Lower lobe of right lung (tissue), 2 donors: ENCODE measurements at regions not wholly inside any gene's neighbourhood (a gene's known extent, or its start where the extent isn't known, plus 50 kb on each side); places are given as distances from the start of the nearest gene placed in this dataset.
A peak's percentile ranks its signal among the peaks of the same experiment; 100 is the strongest.
"Not testable (repeated sequence)": the region's sequence is repeated elsewhere in the genome, so short reads cannot be mapped to it uniquely, and the experiment has no call there.

ENCODE experiments used
- ATAC-seq, 2 donors: fragments of 200-7000 bp; cut with Tn5 transposase; one replicate each; pipeline ENCODE4 v1.9.1; 2020 to 2022; ENCODE audit warnings: mild to moderate bottlenecking in 2 of 2, moderate library complexity in 2 of 2
- DNase-seq: peaks from one replicate; pipeline ENCODE4 v3.0.0-alpha.2; 2020
- H3K27ac ChIP-seq: fragments of 200-600 bp; one replicate; pipeline ENCODE4 v1.8.0; 2022
- H3K27me3 ChIP-seq: fragments of 200-600 bp; one replicate; pipeline ENCODE4 v1.8.0; 2022; ENCODE audit warnings: low read depth
- H3K36me3 ChIP-seq: fragments of 200-600 bp; one replicate; pipeline ENCODE4 v1.8.0; 2022; ENCODE audit warnings: mild to moderate bottlenecking
- H3K4me1 ChIP-seq: fragments of 200-600 bp; one replicate; pipeline ENCODE4 v1.8.0; 2022
- H3K4me3 ChIP-seq: fragments of 200-600 bp; one replicate; pipeline ENCODE4 v1.8.0; 2022; ENCODE audit warnings: mild to moderate bottlenecking
- H3K9me3 ChIP-seq: fragments of 200-600 bp; one replicate; pipeline ENCODE4 v1.8.0; 2022
- CTCF ChIP-seq: fragments of 200-600 bp; IDR thresholded peaks from one replicate; pipeline ENCODE4 v1.8.0; 2022; ENCODE audit warnings: antibody characterized with exemption, mild to moderate bottlenecking
- intact Hi-C: fragments of 100-400 bp; cut with DNase I; formaldehyde crosslinking; loops from one replicate; pipeline ENCODE4 v1.11.0; 2022
- donor health status: DM: no; HTN: yes; CAD: no; lungs with severe emphysema.

DNA sequence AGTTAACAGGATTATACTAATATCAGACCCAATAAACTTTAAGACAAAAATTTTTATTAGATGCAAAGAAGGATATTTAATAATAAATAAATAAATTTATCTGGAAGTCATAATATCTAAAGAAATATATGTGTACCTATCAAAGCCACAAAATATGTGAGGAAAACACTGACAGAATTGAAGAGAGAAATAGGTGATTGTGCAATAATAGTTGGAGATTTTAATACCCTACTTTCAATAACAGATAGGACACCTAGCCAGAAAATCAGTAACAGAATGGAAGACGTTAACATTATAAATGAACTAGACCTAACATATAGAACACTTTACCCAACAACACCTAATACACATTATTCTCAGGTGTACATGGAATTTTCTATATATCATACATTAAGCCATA lies 541.4 kb upstream of the SMC2 start:
- H3K9me3 ChIP-seq = no peaks in the 10 kb centered on the region
- ATAC-seq = no peak
- TF ChIP-seq CTCF = no peak
- H3K4me3 ChIP-seq = no peak overlapping the region
- H3K27me3 ChIP-seq = no peaks in the 10 kb centered on the region
- H3K36me3 ChIP-seq = no peaks in the 10 kb centered on the region
- H3K27ac ChIP-seq = no peak overlapping the region
- intact Hi-C loops = no loop called here
- DNase-seq = no peak
- H3K4me1 ChIP-seq = no peaks in the 10 kb centered on the region

GRCh38 chr9:103574056-103574455 lies 520.1 kb upstream of the SMC2 start:
- no peak for ATAC-seq
- H3K27ac ChIP-seq = no peak overlapping the region
- no peak for DNase-seq
- H3K27me3 ChIP-seq = no peaks in the 10 kb centered on the region
- no peaks in the 10 kb centered on the region for H3K4me1 ChIP-seq
- peaks cover 3% of the 10 kb centered on the region for H3K9me3 ChIP-seq
- H3K4me3 ChIP-seq = no peak overlapping the region
- TF ChIP-seq CTCF = no peak
- intact Hi-C loops = no loop called here
- H3K36me3 ChIP-seq = no peaks in the 10 kb centered on the region

DNA sequence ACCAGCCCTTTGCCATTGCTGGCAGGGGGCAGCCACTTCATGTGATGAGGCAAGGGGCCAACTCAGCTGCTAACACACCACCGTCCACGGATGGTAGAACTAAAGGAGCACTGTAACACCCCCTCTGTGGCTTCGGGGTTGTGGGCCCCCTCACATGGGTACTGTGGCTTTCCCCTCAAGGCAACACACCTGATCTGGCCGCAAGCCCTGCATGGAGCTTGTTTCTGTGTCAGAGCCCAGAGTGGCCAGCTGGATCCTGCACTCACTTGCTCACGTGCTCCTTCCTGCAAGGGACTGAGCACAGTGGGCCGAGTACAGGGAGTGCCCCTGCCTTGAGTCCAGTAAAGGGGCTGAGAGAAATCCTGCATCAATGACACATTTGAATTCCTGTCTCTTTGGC lies 507.4 kb upstream of the SMC2 start:
- H3K27me3 ChIP-seq = no peaks in the 10 kb centered on the region
- no peak for TF ChIP-seq CTCF
- H3K27ac ChIP-seq = no peak overlapping the region
- H3K36me3 ChIP-seq = no peaks in the 10 kb centered on the region
- H3K4me3 ChIP-seq = no peak overlapping the region
- no peaks in the 10 kb centered on the region for H3K9me3 ChIP-seq
- ATAC-seq (peak in 1 of 2 donors; percentile 35), DNase-seq (no peak)
- intact Hi-C loops = no loop called here
- H3K4me1 ChIP-seq = no peaks in the 10 kb centered on the region

GRCh38 chr9:103601287-103601686 lies 492.8 kb upstream of the SMC2 start:
- TF ChIP-seq CTCF = no peak
- intact Hi-C loops = no loop called here
- no peak for DNase-seq

GRCh38 chr9:103611950-103612349 lies 482.2 kb upstream of the SMC2 start:
- H3K4me1 ChIP-seq, ATAC-seq, intact Hi-C loops, H3K36me3 ChIP-seq, DNase-seq, H3K27ac ChIP-seq, H3K9me3 ChIP-seq, H3K4me3 ChIP-seq, H3K27me3 ChIP-seq: not testable (repeated sequence)

More at GRCh38 chr9:103601287-103601686, 492.8 kb upstream of the SMC2 start:
- no peak for ATAC-seq
- Histone ChIP-seq H3K9me3 (peaks cover 8% of the 10 kb centered on the region), H3K4me1 (no peaks in the 10 kb centered on the region), H3K36me3 (no peaks in the 10 kb centered on the region), H3K27ac (no peak overlapping the region), H3K27me3 (no peaks in the 10 kb centered on the region), H3K4me3 (no peak overlapping the region)

DNA sequence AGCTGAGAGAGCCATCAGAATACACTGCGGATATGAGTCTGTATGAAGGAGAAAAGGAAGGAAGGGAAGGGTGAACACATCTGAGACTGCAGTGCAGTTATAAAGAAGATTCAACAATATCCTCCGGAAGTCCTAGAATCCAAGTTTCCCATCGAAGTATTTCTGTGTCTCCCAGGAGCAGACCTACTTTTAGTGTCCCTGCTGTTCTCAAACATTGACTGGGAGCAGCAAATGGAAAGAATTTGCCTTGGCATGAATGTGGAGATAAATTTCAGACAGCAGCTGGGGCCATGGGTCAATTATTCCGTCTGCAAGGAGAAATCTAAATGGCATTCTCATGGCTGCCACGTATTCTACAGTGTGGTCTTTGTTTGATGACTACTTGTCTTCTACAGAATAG lies 478.1 kb upstream of the SMC2 start:
- no peak overlapping the region for H3K27ac ChIP-seq
- no peaks in the 10 kb centered on the region for H3K9me3 ChIP-seq
- no peak for TF ChIP-seq CTCF
- no peaks in the 10 kb centered on the region for H3K4me1 ChIP-seq
- no peak overlapping the region for H3K4me3 ChIP-seq
- intact Hi-C loops = no loop called here
- DNase-seq = no peak
- no peaks in the 10 kb centered on the region for H3K27me3 ChIP-seq
- no peaks in the 10 kb centered on the region for H3K36me3 ChIP-seq
- no peak for ATAC-seq
